ENCODE measurements at regions not wholly inside any gene's neighbourhood (a gene's known extent, or its start where the extent isn't known, plus 50 kb on each side); places are given as distances from the start of the nearest gene placed in this dataset.
"Not testable (repeated sequence)": the region's sequence is repeated elsewhere in the genome, so short reads cannot be mapped to it uniquely, and the experiment has no call there.

DNA sequence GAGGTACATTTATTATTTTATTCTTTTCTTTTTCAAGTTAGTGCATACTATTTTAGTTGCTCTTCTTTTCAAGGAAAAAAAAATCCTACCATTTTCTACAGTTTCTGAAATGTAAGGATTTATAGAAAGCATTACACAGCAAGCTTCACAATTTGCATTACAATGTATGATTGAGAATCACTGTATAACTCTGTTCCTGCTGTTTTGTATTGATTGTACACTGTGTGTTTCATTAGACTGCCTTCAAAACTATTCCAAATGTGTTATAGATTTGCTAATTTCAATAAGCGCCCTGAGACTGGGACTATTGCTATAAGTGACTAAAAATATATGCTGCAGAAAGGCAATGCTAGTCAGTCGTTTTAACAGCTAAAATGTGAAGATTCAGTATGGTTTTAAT lies 479.7 kb upstream of the EYS start:
- H3K4me3 Mint-ChIP-seq = no peak overlapping the region
- no peaks in the 10 kb centered on the region for H3K36me3 Mint-ChIP-seq
- H3K27ac Mint-ChIP-seq = no peak overlapping the region
- no peaks in the 10 kb centered on the region for H3K27me3 Mint-ChIP-seq
- H3K4me1 Mint-ChIP-seq = no peaks in the 10 kb centered on the region
- POLR2A ChIA-PET = no interaction called here
- ATAC-seq (ENCODE audit: low read depth) = no peak
- peaks cover 6% of the 10 kb centered on the region for H3K9me3 Mint-ChIP-seq
- no peak for DNase-seq

DNA sequence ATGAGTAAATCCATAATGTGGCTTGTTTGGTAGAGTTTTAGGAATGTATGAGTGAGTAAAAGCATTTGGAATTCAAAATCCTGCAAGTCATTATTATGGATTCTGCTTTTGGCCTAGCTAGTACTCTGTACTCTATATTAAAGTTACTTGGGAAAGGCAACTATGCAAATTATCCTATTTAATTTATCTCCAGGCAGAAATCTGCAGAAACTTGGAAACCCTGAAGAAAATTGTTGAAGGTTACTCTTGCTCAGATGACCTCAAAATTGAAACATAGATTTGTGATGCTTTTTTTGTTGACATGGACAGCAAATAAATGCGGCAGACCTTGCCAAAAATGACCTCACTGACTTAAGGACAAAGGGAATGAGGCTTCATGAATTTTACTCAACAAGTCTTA lies 477.1 kb upstream of the EYS start:
- Mint-ChIP-seq H3K9me3 (peaks cover 5% of the 10 kb centered on the region), H3K27me3 (no peaks in the 10 kb centered on the region), H3K36me3 (no peaks in the 10 kb centered on the region), H3K27ac (no peak overlapping the region), H3K4me3 (no peak overlapping the region), H3K4me1 (no peaks in the 10 kb centered on the region)
- no peak for DNase-seq
- POLR2A ChIA-PET = no interaction called here
- no peak for ATAC-seq (ENCODE audit: low read depth)

GRCh38 chr6:66179361-66179760 lies 472.3 kb upstream of the EYS start:
- DNase-seq (no peak), ATAC-seq (ENCODE audit: low read depth) (no peak)
- POLR2A ChIA-PET = no interaction called here
- H3K4me3 Mint-ChIP-seq = no peak overlapping the region
- no peak overlapping the region for H3K27ac Mint-ChIP-seq
- peaks cover 3% of the 10 kb centered on the region for H3K9me3 Mint-ChIP-seq
- no peaks in the 10 kb centered on the region for H3K36me3 Mint-ChIP-seq
- no peaks in the 10 kb centered on the region for H3K4me1 Mint-ChIP-seq
- H3K27me3 Mint-ChIP-seq = no peaks in the 10 kb centered on the region

DNA sequence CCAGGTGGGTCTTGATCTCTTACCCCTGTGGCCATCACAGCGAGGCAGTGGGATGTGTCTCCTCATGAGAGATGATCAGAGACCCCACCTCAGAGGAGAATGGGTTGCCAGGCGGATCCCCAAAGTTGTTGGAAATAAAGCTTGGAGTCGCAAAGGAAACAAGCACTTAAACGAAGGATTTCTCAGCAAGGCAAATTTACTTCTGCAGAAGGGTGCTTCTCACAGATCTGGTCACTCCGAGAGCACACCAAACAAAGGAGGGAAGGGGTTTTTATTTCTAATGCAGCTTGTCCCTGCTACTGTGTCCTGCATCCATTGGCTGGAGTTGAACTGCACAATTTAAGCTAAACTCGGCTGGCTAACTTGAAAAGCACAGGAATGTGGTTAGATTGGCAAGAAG lies 466.6 kb upstream of the EYS start:
- no peak for ATAC-seq (ENCODE audit: low read depth)
- peaks cover 18% of the 10 kb centered on the region for H3K9me3 Mint-ChIP-seq
- no peak for DNase-seq
- no peak overlapping the region for H3K27ac Mint-ChIP-seq
- H3K4me1 Mint-ChIP-seq = no peaks in the 10 kb centered on the region
- POLR2A ChIA-PET = no interaction called here
- H3K4me3 Mint-ChIP-seq = no peak overlapping the region
- H3K36me3 Mint-ChIP-seq = no peaks in the 10 kb centered on the region
- H3K27me3 Mint-ChIP-seq = no peaks in the 10 kb centered on the region

GRCh38 chr6:66166713-66167112 lies 459.7 kb upstream of the EYS start:
- H3K27me3 Mint-ChIP-seq; POLR2A ChIA-PET; H3K27ac Mint-ChIP-seq; H3K4me1 Mint-ChIP-seq; H3K4me3 Mint-ChIP-seq; ATAC-seq (ENCODE audit: low read depth); DNase-seq; H3K36me3 Mint-ChIP-seq: not testable (repeated sequence)
- H3K9me3 Mint-ChIP-seq = peaks cover 26% of the 10 kb centered on the region

GRCh38 chr6:66161546-66162108 lies 454.6 kb upstream of the EYS start:
- H3K36me3 Mint-ChIP-seq = no peaks in the 10 kb centered on the region
- POLR2A ChIA-PET = no interaction called here
- no peak for ATAC-seq (ENCODE audit: low read depth)
- H3K9me3 Mint-ChIP-seq = peaks cover 11% of the 10 kb centered on the region
- H3K4me3 Mint-ChIP-seq = no peak overlapping the region
- H3K27me3 Mint-ChIP-seq = no peaks in the 10 kb centered on the region
- DNase-seq = no peak
- no peaks in the 10 kb centered on the region for H3K4me1 Mint-ChIP-seq
- H3K27ac Mint-ChIP-seq = no peak overlapping the region

GRCh38 chr6:66159937-66160336 lies 452.9 kb upstream of the EYS start:
- Mint-ChIP-seq H3K36me3 (no peaks in the 10 kb centered on the region), H3K27ac (no peak overlapping the region), H3K27me3 (no peaks in the 10 kb centered on the region), H3K4me3 (no peak overlapping the region), H3K4me1 (no peaks in the 10 kb centered on the region), H3K9me3 (peaks cover 9% of the 10 kb centered on the region)
- POLR2A ChIA-PET = no interaction called here
- ATAC-seq (ENCODE audit: low read depth) (no peak), DNase-seq (no peak)

DNA sequence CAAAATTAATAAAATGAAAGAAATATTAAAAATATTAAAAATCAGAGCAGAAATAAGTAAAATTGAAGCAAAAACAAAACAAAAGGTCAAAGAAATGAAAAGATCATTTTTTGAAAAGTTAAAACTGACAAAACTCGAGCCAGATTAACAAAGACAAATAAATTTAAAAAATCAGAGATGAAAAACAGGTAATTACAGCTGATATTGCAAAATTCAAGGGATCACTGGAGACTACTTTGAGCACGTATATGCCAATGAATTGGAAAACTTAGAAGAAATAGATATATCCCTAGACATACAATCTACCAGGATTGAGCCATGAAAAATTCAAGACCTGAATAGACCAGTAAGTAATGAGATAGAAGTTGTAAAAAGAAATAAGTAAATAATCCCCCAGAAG lies 446.2 kb upstream of the EYS start:
- ATAC-seq (ENCODE audit: low read depth) (no peak), DNase-seq (no peak)
- Mint-ChIP-seq H3K9me3 (no peaks in the 10 kb centered on the region), H3K4me1 (no peaks in the 10 kb centered on the region), H3K27me3 (no peaks in the 10 kb centered on the region), H3K4me3 (no peak overlapping the region), H3K36me3 (no peaks in the 10 kb centered on the region), H3K27ac (no peak overlapping the region)
- POLR2A ChIA-PET = no interaction called here

GRCh38 chr6:66149132-66149531 lies 442.1 kb upstream of the EYS start:
- no peak for ATAC-seq (ENCODE audit: low read depth)

DNA sequence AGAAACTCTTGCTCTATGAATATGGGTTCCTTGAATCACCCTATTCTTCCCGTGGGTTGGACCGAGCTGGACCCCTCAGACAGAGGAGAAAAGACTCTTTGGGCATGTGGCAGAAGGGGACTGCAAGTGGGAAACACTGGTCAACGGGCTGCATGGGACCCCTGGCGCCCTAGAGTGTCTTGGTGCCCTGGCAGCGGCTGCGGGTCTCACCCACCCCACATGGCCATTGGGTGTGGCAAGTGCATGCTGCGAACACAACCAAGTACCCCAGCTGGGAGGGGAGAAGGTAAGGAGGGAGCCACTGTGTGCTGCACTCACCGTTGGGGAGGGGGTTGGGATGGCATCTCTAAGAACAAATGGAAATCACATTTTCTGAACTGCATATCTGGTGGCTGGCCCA lies 438.8 kb upstream of the EYS start:
- Mint-ChIP-seq H3K4me3 (no peak overlapping the region), H3K27me3 (no peaks in the 10 kb centered on the region), H3K4me1 (no peaks in the 10 kb centered on the region), H3K9me3 (peaks cover 4% of the 10 kb centered on the region), H3K27ac (no peak overlapping the region), H3K36me3 (no peaks in the 10 kb centered on the region)
- POLR2A ChIA-PET = no interaction called here
- no peak for DNase-seq
- ATAC-seq (ENCODE audit: low read depth) = no peak

More at GRCh38 chr6:66149132-66149531, 442.1 kb upstream of the EYS start:
- Mint-ChIP-seq H3K4me3 (no peak overlapping the region), H3K27me3 (no peaks in the 10 kb centered on the region), H3K9me3 (peaks cover 4% of the 10 kb centered on the region), H3K4me1 (no peaks in the 10 kb centered on the region), H3K27ac (no peak overlapping the region), H3K36me3 (no peaks in the 10 kb centered on the region)
- POLR2A ChIA-PET = no interaction called here
- DNase-seq = no peak

- no peaks in the 10 kb centered on the region for H3K36me3 Mint-ChIP-seq
- POLR2A ChIA-PET = no interaction called here
- DNase-seq = no peak
- no peak overlapping the region for H3K27ac Mint-ChIP-seq
- H3K4me1 Mint-ChIP-seq = no peaks in the 10 kb centered on the region
- H3K4me3 Mint-ChIP-seq = no peak overlapping the region
- peaks cover 3% of the 10 kb centered on the region for H3K9me3 Mint-ChIP-seq
- no peaks in the 10 kb centered on the region for H3K27me3 Mint-ChIP-seq
- ATAC-seq (ENCODE audit: low read depth) = no peak
Measured at GRCh38 chr6:66134021-66134420, 427.0 kb upstream of the EYS start.

DNA sequence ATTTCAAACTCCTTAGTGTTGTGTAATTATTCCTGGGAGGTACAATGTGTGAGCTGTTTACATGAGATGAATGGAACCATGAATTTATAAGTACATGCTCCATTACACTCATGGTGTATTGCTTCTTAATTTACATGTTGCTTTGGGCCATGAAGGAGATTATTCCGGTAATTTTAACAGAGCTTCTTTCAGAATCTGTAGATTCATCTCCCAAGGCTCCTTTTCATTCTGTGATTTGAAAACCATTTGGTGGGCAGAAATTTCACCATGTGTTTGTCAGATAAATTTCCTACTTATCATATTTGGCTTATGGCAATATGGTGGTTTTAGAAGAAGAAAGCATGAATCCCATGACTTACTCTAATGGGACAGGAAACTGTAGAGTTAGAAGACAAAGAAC lies 421.6 kb upstream of the EYS start:
- DNase-seq = no peak
- Mint-ChIP-seq H3K27ac (no peak overlapping the region), H3K4me1 (no peaks in the 10 kb centered on the region), H3K4me3 (no peak overlapping the region), H3K27me3 (no peaks in the 10 kb centered on the region), H3K36me3 (no peaks in the 10 kb centered on the region), H3K9me3 (peaks cover 6% of the 10 kb centered on the region)
- ATAC-seq (ENCODE audit: low read depth) = no peak
- POLR2A ChIA-PET = no interaction called here

- Mint-ChIP-seq H3K9me3 (peaks cover 6% of the 10 kb centered on the region), H3K4me3 (no peak overlapping the region), H3K27me3 (no peaks in the 10 kb centered on the region), H3K27ac (no peak overlapping the region), H3K4me1 (no peaks in the 10 kb centered on the region), H3K36me3 (no peaks in the 10 kb centered on the region)
- ATAC-seq (ENCODE audit: low read depth) (no peak), DNase-seq (no peak)
- POLR2A ChIA-PET = no interaction called here
Measured at GRCh38 chr6:66128243-66128642, 421.2 kb upstream of the EYS start.

DNA sequence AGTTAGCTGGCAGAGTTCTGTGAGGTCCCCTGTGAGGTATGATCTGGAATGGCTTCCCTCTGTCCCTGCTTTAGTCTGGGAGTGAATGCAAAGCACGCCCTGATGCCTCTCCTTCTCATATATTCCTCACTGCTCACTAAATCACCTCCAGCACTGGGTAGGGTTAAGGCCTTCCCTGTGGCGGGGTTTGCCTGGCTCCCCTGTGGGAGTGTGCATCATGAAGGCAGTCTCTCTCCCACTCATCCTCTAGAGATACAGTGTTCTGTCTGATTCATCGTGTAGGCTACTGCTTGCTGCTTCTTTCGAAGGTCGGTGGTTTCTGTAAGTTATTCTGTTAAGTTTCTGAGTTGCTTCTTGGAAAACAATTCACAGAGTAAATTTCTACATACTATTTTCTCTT lies 420.0 kb upstream of the EYS start:
- DNase-seq (no peak), ATAC-seq (ENCODE audit: low read depth) (no peak)
- H3K36me3 Mint-ChIP-seq = no peaks in the 10 kb centered on the region
- POLR2A ChIA-PET = no interaction called here
- peaks cover 6% of the 10 kb centered on the region for H3K9me3 Mint-ChIP-seq
- no peaks in the 10 kb centered on the region for H3K4me1 Mint-ChIP-seq
- no peak overlapping the region for H3K4me3 Mint-ChIP-seq
- H3K27me3 Mint-ChIP-seq = no peaks in the 10 kb centered on the region
- no peak overlapping the region for H3K27ac Mint-ChIP-seq

GRCh38 chr6:66126358-66126757 lies 419.3 kb upstream of the EYS start:
- DNase-seq (no peak), ATAC-seq (ENCODE audit: low read depth) (no peak)
- Mint-ChIP-seq H3K27me3 (no peaks in the 10 kb centered on the region), H3K27ac (no peak overlapping the region), H3K9me3 (peaks cover 6% of the 10 kb centered on the region), H3K4me1 (no peaks in the 10 kb centered on the region), H3K36me3 (no peaks in the 10 kb centered on the region), H3K4me3 (no peak overlapping the region)
- POLR2A ChIA-PET = no interaction called here
